NCI-H748 (cell line): ENCODE measurements at regions not wholly inside any gene's neighbourhood (a gene's known extent, or its start where the extent isn't known, plus 50 kb on each side); places are given as distances from the start of the nearest gene placed in this dataset.
"Not testable (repeated sequence)": the region's sequence is repeated elsewhere in the genome, so short reads cannot be mapped to it uniquely, and the experiment has no call there.

ENCODE experiments used
- DNase-seq: peaks from one replicate; lab custom pipeline; 2025; ENCODE audit not compliant: unreplicated experiment; lab: John Stamatoyannopoulos, UW

GRCh38 chr1:215399787-215400186 is 167.3 kb upstream of the KCTD3 start:
- no peak for DNase-seq

GRCh38 chr1:215400741-215401140 is 166.4 kb upstream of the KCTD3 start:
- no peak for DNase-seq

GRCh38 chr1:215402147-215402546 is 165.0 kb upstream of the KCTD3 start:
- DNase-seq: no peak

- DNase-seq: no peak
Observed at GRCh38 chr1:215405211-215405610, 161.9 kb upstream of the KCTD3 start.

GRCh38 chr1:215406927-215407326 is 160.2 kb upstream of the KCTD3 start:
- no peak for DNase-seq

- DNase-seq: no peak
Observed at GRCh38 chr1:215407575-215407974, 159.5 kb upstream of the KCTD3 start.

GRCh38 chr1:215409546-215409945 is 157.6 kb upstream of the KCTD3 start:
- DNase-seq: not testable (repeated sequence)

- DNase-seq: not testable (repeated sequence)
Observed at GRCh38 chr1:215415521-215415920, 151.6 kb upstream of the KCTD3 start.

GRCh38 chr1:215416497-215416896 is 150.6 kb upstream of the KCTD3 start:
- no peak for DNase-seq

GRCh38 chr1:215417122-215417521 is 150.0 kb upstream of the KCTD3 start:
- no peak for DNase-seq

- no peak for DNase-seq
Observed at GRCh38 chr1:215418876-215419447, 148.1 kb upstream of the KCTD3 start.

GRCh38 chr1:215421744-215422143 is 145.4 kb upstream of the KCTD3 start:
- no peak for DNase-seq

GRCh38 chr1:215423288-215423687 is 143.8 kb upstream of the KCTD3 start:
- DNase-seq: no peak

GRCh38 chr1:215425138-215425537 is 142.0 kb upstream of the KCTD3 start:
- DNase-seq: no peak

GRCh38 chr1:215426101-215426500 is 141.0 kb upstream of the KCTD3 start:
- no peak for DNase-seq

GRCh38 chr1:215432483-215433227 is 134.4 kb upstream of the KCTD3 start:
- DNase-seq: not testable (repeated sequence)

GRCh38 chr1:215433237-215433636 is 133.9 kb upstream of the KCTD3 start:
- no peak for DNase-seq

GRCh38 chr1:215439549-215439948 is 127.6 kb upstream of the KCTD3 start:
- no peak for DNase-seq

- no peak for DNase-seq
Observed at GRCh38 chr1:215444715-215445414, 122.2 kb upstream of the KCTD3 start.

GRCh38 chr1:215448014-215448413 is 119.1 kb upstream of the KCTD3 start:
- not testable (repeated sequence) for DNase-seq

- not testable (repeated sequence) for DNase-seq
Observed at GRCh38 chr1:215449147-215449546, 118.0 kb upstream of the KCTD3 start.

- no peak for DNase-seq
Observed at GRCh38 chr1:215453440-215453839, 113.7 kb upstream of the KCTD3 start.
